WERI-Rb-1 (cell line): ENCODE measurements at regions not wholly inside any gene's neighbourhood (a gene's known extent, or its start where the extent isn't known, plus 50 kb on each side); places are given as distances from the start of the nearest gene placed in this dataset.

ENCODE experiments used
- DNase-seq: peaks from one replicate; pipeline ENCODE4 v3.0.0-alpha.2; 2020
- H3K27ac ChIP-seq: fragments of 250-450 bp; sonication (Bioruptor Pico); 2 replicates; pipeline ENCODE4 v1.5.1; 2020; ENCODE audit warnings: mild to moderate bottlenecking, moderate library complexity
- H3K27me3 ChIP-seq: fragments of 250-450 bp; sonication (Bioruptor Pico); 2 replicates; pipeline ENCODE4 v1.5.1; 2021; ENCODE audit warnings: mild to moderate bottlenecking, low read depth, moderate library complexity; ENCODE audit not compliant: insufficient read depth, severe bottlenecking
- H3K36me3 ChIP-seq: fragments of 250-450 bp; sonication (Bioruptor Pico); 2 replicates; pipeline ENCODE4 v1.5.1; 2020; ENCODE audit warnings: mild to moderate bottlenecking, moderate library complexity
- H3K4me3 ChIP-seq: 2 replicates; pipeline ENCODE4 v1.5.1; 2011; ENCODE audit warnings: low read depth, mild to moderate bottlenecking, control low read depth, low read length
- H3K9me3 ChIP-seq: fragments of 250-450 bp; sonication (Bioruptor Pico); 2 replicates; pipeline ENCODE4 v1.5.1; 2021; ENCODE audit warnings: mild to moderate bottlenecking, moderate library complexity; ENCODE audit not compliant: severe bottlenecking
- TF ChIP-seq, protein P1 (sequence below): IDR thresholded peaks from 2 replicates; pipeline ENCODE4 v1.5.1; 2011; ENCODE audit warnings: low read depth, mild to moderate bottlenecking, control low read depth, inconsistent platforms, low read length

DNA sequence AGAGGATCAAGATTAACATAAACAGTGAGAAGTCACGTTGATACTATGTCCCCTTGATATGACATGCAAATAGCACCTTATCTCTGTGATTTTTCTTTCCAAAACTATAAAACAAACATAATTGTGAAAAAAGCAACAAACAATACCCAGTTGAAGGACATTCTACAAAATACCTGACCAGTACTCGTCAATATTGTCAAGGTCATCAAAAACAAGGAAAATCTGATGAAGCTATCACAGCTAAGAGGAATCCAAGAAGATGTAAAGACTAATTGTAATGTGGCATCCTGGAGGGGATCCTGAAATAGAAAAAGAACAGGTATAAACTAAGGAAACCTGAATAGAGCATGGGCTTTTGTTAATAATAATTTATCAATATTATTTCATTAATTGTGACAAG, 321.5 kb upstream of the MAP2 start:
- DNase-seq: no peak
- TF ChIP-seq, protein P1, sequence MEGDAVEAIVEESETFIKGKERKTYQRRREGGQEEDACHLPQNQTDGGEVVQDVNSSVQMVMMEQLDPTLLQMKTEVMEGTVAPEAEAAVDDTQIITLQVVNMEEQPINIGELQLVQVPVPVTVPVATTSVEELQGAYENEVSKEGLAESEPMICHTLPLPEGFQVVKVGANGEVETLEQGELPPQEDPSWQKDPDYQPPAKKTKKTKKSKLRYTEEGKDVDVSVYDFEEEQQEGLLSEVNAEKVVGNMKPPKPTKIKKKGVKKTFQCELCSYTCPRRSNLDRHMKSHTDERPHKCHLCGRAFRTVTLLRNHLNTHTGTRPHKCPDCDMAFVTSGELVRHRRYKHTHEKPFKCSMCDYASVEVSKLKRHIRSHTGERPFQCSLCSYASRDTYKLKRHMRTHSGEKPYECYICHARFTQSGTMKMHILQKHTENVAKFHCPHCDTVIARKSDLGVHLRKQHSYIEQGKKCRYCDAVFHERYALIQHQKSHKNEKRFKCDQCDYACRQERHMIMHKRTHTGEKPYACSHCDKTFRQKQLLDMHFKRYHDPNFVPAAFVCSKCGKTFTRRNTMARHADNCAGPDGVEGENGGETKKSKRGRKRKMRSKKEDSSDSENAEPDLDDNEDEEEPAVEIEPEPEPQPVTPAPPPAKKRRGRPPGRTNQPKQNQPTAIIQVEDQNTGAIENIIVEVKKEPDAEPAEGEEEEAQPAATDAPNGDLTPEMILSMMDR: no peak
- Histone ChIP-seq H3K36me3 (no peaks in the 10 kb centered on the region), H3K27me3 (no peaks in the 10 kb centered on the region), H3K27ac (no peak overlapping the region), H3K4me3 (no peak overlapping the region), H3K9me3 (no peaks in the 10 kb centered on the region)

DNA sequence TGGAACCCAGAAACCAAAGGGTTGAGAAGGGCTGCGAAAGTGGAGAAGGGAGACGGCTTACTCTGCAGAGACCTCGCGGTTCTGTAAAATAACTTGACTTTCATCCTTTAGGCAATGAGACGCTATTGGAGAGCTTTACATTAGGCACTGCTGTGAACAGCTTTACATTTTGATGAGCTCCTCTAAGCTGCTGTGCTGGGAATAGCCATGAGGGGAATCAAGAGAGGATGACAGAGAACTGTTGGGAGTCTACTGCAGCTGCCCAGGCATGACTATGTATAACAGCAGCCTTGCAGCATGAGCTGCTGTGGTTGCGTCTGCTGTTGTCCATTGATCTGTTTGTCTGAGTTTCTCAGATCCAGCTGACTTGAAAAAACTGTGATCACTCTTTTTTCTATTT, 310.8 kb upstream of the MAP2 start:
- H3K27ac ChIP-seq: no peak overlapping the region
- H3K36me3 ChIP-seq: no peaks in the 10 kb centered on the region
- TF ChIP-seq, protein P1: no peak
- DNase-seq: peak; percentile 26
- no peaks in the 10 kb centered on the region for H3K27me3 ChIP-seq
- H3K4me3 ChIP-seq: no peak overlapping the region
- no peaks in the 10 kb centered on the region for H3K9me3 ChIP-seq

DNA sequence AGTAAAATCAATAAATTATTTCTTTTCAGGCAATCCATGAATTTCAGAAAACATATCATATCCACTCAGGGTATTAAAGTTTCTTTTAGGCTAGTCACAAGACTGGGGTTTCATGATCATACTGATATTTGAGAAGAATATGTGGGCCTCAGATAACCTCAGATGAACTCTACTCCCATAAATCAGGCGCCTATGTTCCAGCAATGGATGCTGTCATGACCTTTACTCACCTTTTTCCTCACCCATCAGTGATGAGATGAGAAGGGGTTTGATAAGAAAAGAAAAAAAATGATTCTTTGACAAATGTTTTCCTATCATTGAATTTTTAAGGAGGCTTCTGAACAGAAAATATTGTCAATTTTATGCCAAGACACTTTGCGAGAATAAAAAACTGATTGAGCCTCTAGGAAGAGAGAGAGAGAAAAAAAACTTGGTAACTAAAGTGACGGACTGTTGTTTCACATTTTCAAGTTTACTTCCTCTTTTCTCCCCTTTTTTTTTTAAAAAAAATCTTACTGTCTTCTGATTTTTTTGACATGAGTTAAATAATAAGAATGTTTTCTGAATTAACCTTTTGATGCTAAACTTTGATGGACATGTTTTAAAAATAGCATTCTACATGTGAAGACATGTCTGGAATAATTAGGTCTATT, 309.1 kb upstream of the MAP2 start:
- Histone ChIP-seq H3K9me3 (no peaks in the 10 kb centered on the region), H3K27me3 (no peaks in the 10 kb centered on the region)

DNA sequence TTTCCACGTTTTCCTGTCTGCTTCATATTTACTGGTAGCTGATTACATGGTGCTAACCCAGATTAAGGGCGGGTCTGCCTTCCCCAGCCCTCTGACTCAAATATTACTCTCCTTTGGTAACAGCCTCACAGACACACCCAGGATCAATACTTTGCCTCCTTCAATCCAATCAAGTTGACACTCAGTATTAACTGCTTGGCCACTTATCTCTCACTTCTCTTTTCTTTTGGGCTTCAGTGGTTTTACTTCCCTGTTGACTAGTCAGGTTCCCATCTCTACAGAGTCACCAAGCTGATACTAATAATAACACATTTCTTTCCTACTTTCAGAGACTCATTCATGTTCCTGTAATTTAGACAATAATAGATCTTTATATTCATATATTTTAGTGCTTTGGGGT, 302.2 kb upstream of the MAP2 start:
- no peak overlapping the region for H3K27ac ChIP-seq

More for the DNA sequence above, 309.1 kb upstream of the MAP2 start:
- no peak overlapping the region for H3K4me3 ChIP-seq
- H3K36me3 ChIP-seq: no peaks in the 10 kb centered on the region
- no peak overlapping the region for H3K27ac ChIP-seq
- TF ChIP-seq, protein P1: no peak
- DNase-seq: no peak

DNA sequence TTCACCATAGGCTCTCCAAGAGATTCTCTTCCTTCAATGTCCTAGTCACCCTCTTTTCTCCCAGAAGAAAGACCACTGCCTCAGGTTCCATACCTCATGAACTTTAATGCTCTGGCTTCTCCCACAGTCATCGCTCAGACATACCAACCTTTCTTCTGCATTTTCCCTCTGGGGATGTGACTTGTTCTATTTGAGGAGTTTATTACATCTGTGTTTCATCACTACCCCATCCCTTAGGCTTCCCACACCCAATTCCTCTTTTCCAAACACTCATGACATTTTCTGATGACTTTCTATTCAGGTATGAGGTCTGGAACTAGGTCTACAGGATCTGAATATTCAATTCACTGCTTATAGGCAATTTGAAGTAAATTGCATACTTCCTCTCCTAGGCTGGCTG, 298.6 kb upstream of the MAP2 start:
- H3K36me3 ChIP-seq: no peaks in the 10 kb centered on the region
- no peaks in the 10 kb centered on the region for H3K27me3 ChIP-seq
- H3K9me3 ChIP-seq: no peaks in the 10 kb centered on the region
- TF ChIP-seq, protein P1: no peak
- DNase-seq: no peak
- H3K4me3 ChIP-seq: no peak overlapping the region
- no peak overlapping the region for H3K27ac ChIP-seq

More for the DNA sequence above, 302.2 kb upstream of the MAP2 start:
- H3K27me3 ChIP-seq: no peaks in the 10 kb centered on the region
- no peak for DNase-seq
- H3K36me3 ChIP-seq: no peaks in the 10 kb centered on the region
- TF ChIP-seq, protein P1: no peak
- H3K9me3 ChIP-seq: no peaks in the 10 kb centered on the region
- no peak overlapping the region for H3K4me3 ChIP-seq

DNA sequence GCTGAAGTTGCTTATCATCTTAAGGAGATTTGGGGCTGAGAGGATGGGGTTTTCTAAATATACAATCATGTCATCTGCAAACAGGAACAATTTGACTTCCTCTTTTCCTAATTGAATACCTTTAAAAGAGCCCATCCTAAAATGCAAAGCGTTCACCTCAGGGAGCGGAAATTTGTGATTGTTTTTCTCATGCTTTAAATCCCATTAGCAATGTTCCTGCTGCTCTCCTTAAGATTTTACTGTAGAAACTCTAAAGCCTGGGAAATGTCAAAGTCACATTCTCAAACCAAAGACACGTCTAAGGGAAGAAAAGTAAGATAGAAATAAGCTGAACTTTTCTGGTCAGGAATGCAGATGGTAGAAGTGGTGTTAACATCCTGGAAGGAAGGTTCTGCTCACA, 285.8 kb upstream of the MAP2 start:
- Histone ChIP-seq H3K36me3 (no peaks in the 10 kb centered on the region), H3K27me3 (no peaks in the 10 kb centered on the region), H3K4me3 (no peak overlapping the region), H3K9me3 (no peaks in the 10 kb centered on the region), H3K27ac (no peak overlapping the region)
- TF ChIP-seq, protein P1: no peak
- DNase-seq: no peak
